Lower leg skin (tissue), 4 donors: ENCODE measurements at regions not wholly inside any gene's neighbourhood (a gene's known extent, or its start where the extent isn't known, plus 50 kb on each side); places are given as distances from the start of the nearest gene placed in this dataset.
"Not testable (repeated sequence)": the region's sequence is repeated elsewhere in the genome, so short reads cannot be mapped to it uniquely, and the experiment has no call there.

Experiments used
- DNase-seq, 2 donors: peaks; one replicate each; pipeline ENCODE4 v3.0.0-alpha.2; 2019; ENCODE audit warnings: low spot score in 2 of 2
- H3K4me3 ChIP-seq: fragments of 200-600 bp; sonication (generic); 2 replicates; pipeline ENCODE4 v1.5.1; 2017; ENCODE audit warnings: mild to moderate bottlenecking, low read depth; ENCODE audit not compliant: poor library complexity, severe bottlenecking
- POLR2A ChIP-seq, 2 donors: fragments of 450-650 bp; IDR thresholded peaks; one replicate each; pipeline ENCODE4 v1.6.1; 2016 to 2017; ENCODE audit warnings: antibody characterized with exemption in 2 of 2, mild to moderate bottlenecking in 1 of 2, moderate library complexity in 1 of 2
- WGBS, 2 donors: methylation state at CpG; one replicate each; pipeline ENCODE4 v1.1.5; 2018; 5-methylcytosine and 5-hydroxymethylcytosine counted together
- intact Hi-C: fragments of 100-400 bp; cut with DNase I; formaldehyde crosslinking; loops from one replicate; pipeline ENCODE4 v1.15.0; 2023; ENCODE audit warnings: low total_unique reads
- TF ChIP-seq, protein P1 (sequence below), 3 donors: fragments of 450-650 bp; IDR thresholded peaks; one replicate each; pipeline ENCODE4 v1.5.1; 2016; ENCODE audit warnings: antibody characterized with exemption in 3 of 3, mild to moderate bottlenecking in 3 of 3, moderate library complexity in 2 of 3

DNA sequence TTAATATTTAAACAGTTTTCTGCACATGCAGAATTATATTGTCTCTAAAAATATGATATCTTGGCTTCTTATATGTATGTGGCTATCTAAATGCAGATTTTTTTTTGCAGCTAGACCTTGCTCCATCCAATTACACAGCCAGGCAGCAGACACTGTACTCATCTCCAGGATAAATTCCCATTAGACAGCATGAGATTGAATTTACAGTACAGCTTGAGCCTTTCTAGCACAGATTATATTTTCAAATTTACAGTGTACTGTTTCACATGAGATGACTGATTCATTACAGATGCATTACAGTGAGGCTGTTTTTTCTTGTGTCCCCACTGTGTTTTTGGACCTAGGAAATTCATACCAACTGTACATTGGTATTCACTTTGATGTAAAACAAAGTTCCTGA, 134.9 kb downstream of the OTOL1 start:
- intact Hi-C loops, result no loop called here
- H3K4me3 ChIP-seq, result no peak overlapping the region
- TF ChIP-seq, protein P1, sequence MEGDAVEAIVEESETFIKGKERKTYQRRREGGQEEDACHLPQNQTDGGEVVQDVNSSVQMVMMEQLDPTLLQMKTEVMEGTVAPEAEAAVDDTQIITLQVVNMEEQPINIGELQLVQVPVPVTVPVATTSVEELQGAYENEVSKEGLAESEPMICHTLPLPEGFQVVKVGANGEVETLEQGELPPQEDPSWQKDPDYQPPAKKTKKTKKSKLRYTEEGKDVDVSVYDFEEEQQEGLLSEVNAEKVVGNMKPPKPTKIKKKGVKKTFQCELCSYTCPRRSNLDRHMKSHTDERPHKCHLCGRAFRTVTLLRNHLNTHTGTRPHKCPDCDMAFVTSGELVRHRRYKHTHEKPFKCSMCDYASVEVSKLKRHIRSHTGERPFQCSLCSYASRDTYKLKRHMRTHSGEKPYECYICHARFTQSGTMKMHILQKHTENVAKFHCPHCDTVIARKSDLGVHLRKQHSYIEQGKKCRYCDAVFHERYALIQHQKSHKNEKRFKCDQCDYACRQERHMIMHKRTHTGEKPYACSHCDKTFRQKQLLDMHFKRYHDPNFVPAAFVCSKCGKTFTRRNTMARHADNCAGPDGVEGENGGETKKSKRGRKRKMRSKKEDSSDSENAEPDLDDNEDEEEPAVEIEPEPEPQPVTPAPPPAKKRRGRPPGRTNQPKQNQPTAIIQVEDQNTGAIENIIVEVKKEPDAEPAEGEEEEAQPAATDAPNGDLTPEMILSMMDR (IDR thresholded peaks at IDR 0.05), result no peak
- no peak for TF ChIP-seq POLR2A (IDR thresholded peaks at IDR 0.05)
- DNase-seq, result no peak

DNA sequence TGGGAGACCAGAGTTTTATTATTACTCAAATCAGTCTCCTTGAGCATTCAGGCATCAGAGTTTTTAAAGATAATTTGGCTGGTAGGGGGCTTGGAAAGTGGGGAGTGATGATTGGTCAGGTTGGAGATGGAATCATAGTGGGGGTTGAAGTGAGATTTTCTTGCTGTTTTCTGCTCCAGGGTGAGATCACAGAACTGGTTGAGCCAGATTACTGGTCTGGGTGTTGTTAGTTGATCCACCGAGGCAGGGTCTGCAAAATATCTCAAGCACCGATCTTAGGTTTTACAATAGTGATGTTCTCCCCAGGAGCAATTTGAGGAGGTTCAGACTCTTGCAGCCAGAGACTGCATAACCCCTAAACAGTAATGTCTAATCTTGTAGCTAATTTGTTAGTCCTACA, 141.0 kb downstream of the OTOL1 start:
- no peak for TF ChIP-seq POLR2A (IDR thresholded peaks at IDR 0.05)
- TF ChIP-seq, protein P1 (IDR thresholded peaks at IDR 0.05), result no peak
- intact Hi-C loops, result no loop called here
- WGBS, 2 donors, result 25 to 54% methylated on average over 2 of the region's 2 CpGs
- no peak overlapping the region for H3K4me3 ChIP-seq
- DNase-seq, result no peak

DNA sequence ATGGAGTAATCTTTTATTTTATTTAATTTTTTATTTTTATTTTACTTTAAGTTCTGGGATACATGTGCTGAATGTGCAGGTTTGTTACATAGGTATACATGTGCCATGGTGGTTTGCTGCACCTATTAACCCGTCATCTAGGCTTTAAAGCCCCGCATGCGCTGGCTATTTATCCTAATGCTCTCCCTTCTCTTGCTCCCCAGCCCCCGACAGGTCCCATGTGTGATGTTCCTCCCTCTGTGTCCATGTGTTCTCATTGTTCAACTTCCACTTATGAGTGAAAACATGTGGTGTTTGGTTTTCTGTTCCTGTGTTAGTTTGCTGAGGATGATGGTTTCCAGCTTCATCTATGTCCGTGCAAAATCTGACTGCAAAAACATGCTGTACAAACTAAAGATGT, 142.5 kb downstream of the OTOL1 start:
- intact Hi-C loops, DNase-seq, H3K4me3 ChIP-seq: not testable (repeated sequence)
- WGBS, 2 donors, result 55 to 58% methylated on average over 5 of the region's 5 CpGs

DNA sequence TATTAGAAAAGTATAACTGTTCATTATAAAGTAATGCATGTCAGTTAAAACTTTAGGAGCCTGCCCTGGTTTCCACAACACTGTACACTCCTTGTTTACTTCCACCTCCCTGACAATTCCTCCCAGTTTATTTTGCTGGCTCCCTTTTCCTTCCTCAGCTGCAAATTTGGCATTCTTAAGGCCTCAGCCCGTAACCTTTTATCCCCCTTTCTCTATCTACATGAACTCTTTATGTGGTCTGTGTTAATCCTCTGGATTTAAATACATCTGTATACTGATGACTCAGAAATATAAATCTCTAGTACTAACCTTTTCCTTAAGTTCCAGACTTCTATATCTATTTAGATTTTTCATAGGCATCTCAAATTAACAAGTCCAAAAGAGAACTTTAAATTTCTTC, 143.6 kb downstream of the OTOL1 start:
- 53 to 60% methylated on average over 1 of the region's 1 CpG for WGBS, 2 donors
- no peak overlapping the region for H3K4me3 ChIP-seq
- DNase-seq, result no peak
- intact Hi-C loops, result no loop called here
- TF ChIP-seq POLR2A (IDR thresholded peaks at IDR 0.05), result no peak

DNA sequence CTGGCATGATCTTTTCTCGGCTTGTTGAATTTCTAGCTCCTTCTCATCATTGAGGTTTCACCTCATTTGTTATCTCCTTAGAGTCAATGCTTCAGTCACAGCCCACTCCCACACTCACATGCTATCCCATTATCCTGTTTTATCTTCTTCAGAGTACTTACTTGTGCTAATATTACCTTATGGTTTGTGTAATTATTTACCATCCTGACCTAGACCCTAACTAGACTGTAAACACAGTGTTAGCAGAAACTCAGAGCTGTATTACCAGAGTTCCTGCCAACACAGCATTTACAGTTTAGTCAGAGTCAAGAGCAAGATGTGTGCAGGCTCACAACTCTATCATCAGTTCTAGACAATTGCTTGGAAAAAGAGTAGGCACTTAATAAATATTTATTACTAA, 144.7 kb downstream of the OTOL1 start:
- 93 to 94% methylated on average over 1 of the region's 1 CpG for WGBS, 2 donors
- intact Hi-C loops, result no loop called here

DNA sequence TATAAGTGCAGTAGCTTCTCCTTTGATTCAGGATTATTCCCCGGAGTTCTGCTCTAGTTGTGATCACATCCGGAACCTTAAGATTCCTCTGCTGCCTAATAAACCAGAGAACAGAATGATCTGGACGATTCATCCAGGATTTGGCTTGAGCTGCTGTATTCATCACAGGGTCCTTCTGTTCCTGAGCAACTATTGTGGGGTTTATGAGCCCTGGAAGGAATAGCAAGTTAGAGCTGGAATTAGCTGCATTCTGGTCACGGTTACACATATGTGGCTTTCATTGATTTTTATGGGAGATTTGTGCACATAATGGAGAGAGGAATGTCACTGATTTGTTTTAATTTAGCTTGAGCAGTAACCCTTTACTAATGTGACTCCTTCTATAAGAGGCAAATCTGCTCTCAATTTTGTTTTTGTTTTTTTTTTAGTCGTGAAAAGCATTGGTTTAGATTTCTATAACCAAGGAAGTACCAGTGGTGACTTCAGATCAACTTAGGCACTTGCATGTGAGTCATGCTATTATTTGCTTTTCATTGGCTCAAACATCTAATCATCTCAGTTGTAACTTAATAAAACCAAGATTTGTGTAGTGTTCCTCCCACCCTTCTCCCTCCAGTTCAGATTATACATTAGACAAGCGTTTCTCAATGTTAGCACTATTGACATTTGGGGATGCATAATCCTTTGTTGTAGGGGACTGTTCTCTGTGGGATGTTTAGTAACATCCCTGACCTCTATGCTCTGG, 148.5 kb downstream of the OTOL1 start:
- DNase-seq, result peak in 1 of 2 donors; percentile 15
- intact Hi-C loops, result no loop called here
- WGBS, 2 donors, result 48 to 57% methylated on average over 6 of the region's 6 CpGs
- TF ChIP-seq, protein P1 (IDR thresholded peaks at IDR 0.05), result no peak
- TF ChIP-seq POLR2A (IDR thresholded peaks at IDR 0.05), result no peak
- no peak overlapping the region for H3K4me3 ChIP-seq

More for the DNA sequence above, 144.7 kb downstream of the OTOL1 start:
- DNase-seq, result no peak
- no peak for TF ChIP-seq POLR2A (IDR thresholded peaks at IDR 0.05)
- TF ChIP-seq, protein P1 (IDR thresholded peaks at IDR 0.05), result no peak
- H3K4me3 ChIP-seq, result no peak overlapping the region

DNA sequence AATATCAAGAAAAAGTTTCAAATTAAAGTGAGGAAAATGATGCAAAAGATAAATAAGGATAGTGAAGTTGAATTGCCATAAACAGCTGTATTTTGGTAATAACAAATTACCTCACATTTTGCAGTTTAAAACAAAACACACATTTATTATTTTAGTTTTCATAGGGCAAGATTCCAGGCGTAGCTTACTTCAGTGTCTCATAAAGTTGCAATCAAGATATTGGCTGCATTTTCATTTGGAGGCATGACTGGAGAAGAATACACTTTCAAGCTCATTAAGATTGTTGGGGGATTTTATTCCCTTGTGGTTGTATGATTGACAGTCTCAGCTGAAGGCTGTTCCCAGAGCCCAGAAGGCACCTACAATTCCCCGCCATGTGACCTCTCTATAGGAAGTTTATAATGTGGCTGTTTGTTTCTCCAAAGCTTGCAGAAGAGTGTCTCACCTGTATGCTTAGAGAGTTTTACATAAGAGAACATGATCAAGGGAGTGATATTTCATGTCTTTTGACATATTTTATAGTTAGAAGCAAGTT, 151.4 kb downstream of the OTOL1 start:
- H3K4me3 ChIP-seq, result no peak overlapping the region
- no peak for TF ChIP-seq POLR2A (IDR thresholded peaks at IDR 0.05)
- TF ChIP-seq, protein P1 (IDR thresholded peaks at IDR 0.05), result no peak
- no peak for DNase-seq
- intact Hi-C loops, result no loop called here
- WGBS, 2 donors, result 73 to 80% methylated on average over 2 of the region's 2 CpGs
